Smooth muscle cell (in vitro differentiated cells): ENCODE measurements at regions not wholly inside any gene's neighbourhood (a gene's known extent, or its start where the extent isn't known, plus 50 kb on each side); places are given as distances from the start of the nearest gene placed in this dataset.

Experiments used
- DNase-seq: peaks from one replicate; lab custom pipeline; 2025; ENCODE audit not compliant: unreplicated experiment; lab: John Stamatoyannopoulos, UW
- H2AFZ ChIP-seq: fragments of 200-600 bp; sonication (generic); 2 replicates; pipeline ENCODE4 v1.6.0; 2016; ENCODE audit warnings: antibody characterized with exemption, low read depth, mild to moderate bottlenecking
- H3F3A ChIP-seq: fragments of 200-600 bp; sonication (generic); 2 replicates; pipeline ENCODE4 v1.6.0; 2017; ENCODE audit warnings: antibody characterized with exemption, low read depth
- H3K27ac ChIP-seq: fragments of 200-600 bp; sonication (generic); 2 replicates; pipeline ENCODE4 v1.5.1; 2016; ENCODE audit warnings: low read depth, mild to moderate bottlenecking
- H3K27me3 ChIP-seq: fragments of 200-600 bp; sonication (generic); 2 replicates; pipeline ENCODE4 v1.6.1; 2016; ENCODE audit warnings: low read depth, mild to moderate bottlenecking
- H3K36me3 ChIP-seq: fragments of 200-600 bp; sonication (generic); 2 replicates; pipeline ENCODE4 v1.5.1; 2016; ENCODE audit warnings: low read depth
- H3K4me1 ChIP-seq: fragments of 200-600 bp; sonication (generic); 2 replicates; pipeline ENCODE4 v1.5.1; 2016; ENCODE audit warnings: low read depth
- H3K4me2 ChIP-seq: fragments of 200-600 bp; sonication (generic); 2 replicates; pipeline ENCODE4 v1.6.0; 2016; ENCODE audit warnings: mild to moderate bottlenecking
- H3K4me3 ChIP-seq: fragments of 200-600 bp; sonication (generic); 2 replicates; pipeline ENCODE4 v1.5.1; 2016; ENCODE audit warnings: mild to moderate bottlenecking
- H3K79me2 ChIP-seq: fragments of 200-600 bp; sonication (generic); 2 replicates; pipeline ENCODE4 v1.6.0; 2016; ENCODE audit warnings: low read depth, mild to moderate bottlenecking
- H3K9ac ChIP-seq: fragments of 200-600 bp; sonication (generic); 2 replicates; pipeline ENCODE4 v1.6.0; 2016; ENCODE audit warnings: low read depth
- H3K9me3 ChIP-seq: fragments of 200-600 bp; sonication (generic); replicated peaks from 2 replicates; pipeline ENCODE4 v1.5.1; 2016; ENCODE audit warnings: low read depth
- H4K20me1 ChIP-seq: fragments of 200-600 bp; sonication (generic); 2 replicates; pipeline ENCODE4 v1.6.0; 2016; ENCODE audit warnings: low read depth
- CTCF ChIP-seq: fragments of 200-600 bp; sonication (generic); IDR thresholded peaks from 2 replicates; pipeline ENCODE4 v1.5.1; 2017; ENCODE audit warnings: borderline replicate concordance, mild to moderate bottlenecking, antibody characterized with exemption; ENCODE audit not compliant: insufficient read depth, poor library complexity, severe bottlenecking
- WGBS: methylation state at CpG from one replicate; pipeline ENCODE4 v1.1.7; 2016; ENCODE audit warnings: low lambda C conversion rate; 5-methylcytosine and 5-hydroxymethylcytosine counted together

GRCh38 chr14:34055157-34055950 is 104.5 kb upstream of the EGLN3 start:
- TF ChIP-seq CTCF: no peak

GRCh38 chr14:34053666-34054065 is 102.8 kb upstream of the EGLN3 start:
- H3K9ac ChIP-seq: no peak overlapping the region
- 75% methylated on average over 3 of the region's 3 CpGs for WGBS
- DNase-seq: no peak
- no peaks in the 10 kb centered on the region for H3K9me3 ChIP-seq
- no peaks in the 10 kb centered on the region for H3K27me3 ChIP-seq
- no peak overlapping the region for H3K4me2 ChIP-seq
- H3K27ac ChIP-seq: peak overlapping the region; percentile 80
- no peaks in the 10 kb centered on the region for H4K20me1 ChIP-seq
- H2AFZ ChIP-seq: no peak overlapping the region
- no peak for TF ChIP-seq CTCF
- H3F3A ChIP-seq: peaks cover 9% of the 10 kb centered on the region
- H3K36me3 ChIP-seq: no peaks in the 10 kb centered on the region
- H3K79me2 ChIP-seq: no peaks in the 10 kb centered on the region
- no peaks in the 10 kb centered on the region for H3K4me1 ChIP-seq
- no peak overlapping the region for H3K4me3 ChIP-seq

More at GRCh38 chr14:34055157-34055950, 104.5 kb upstream of the EGLN3 start:
- WGBS: 83% methylated on average over 2 of the region's 2 CpGs
- H2AFZ ChIP-seq: no peak overlapping the region
- H3K36me3 ChIP-seq: no peaks in the 10 kb centered on the region
- peaks cover 13% of the 10 kb centered on the region for H3K4me1 ChIP-seq
- H3K27me3 ChIP-seq: no peaks in the 10 kb centered on the region
- H3F3A ChIP-seq: peaks cover 9% of the 10 kb centered on the region
- DNase-seq: no peak
- no peak overlapping the region for H3K27ac ChIP-seq
- H4K20me1 ChIP-seq: no peaks in the 10 kb centered on the region
- no peak overlapping the region for H3K4me2 ChIP-seq
- no peak overlapping the region for H3K9ac ChIP-seq
- no peaks in the 10 kb centered on the region for H3K79me2 ChIP-seq
- no peak overlapping the region for H3K4me3 ChIP-seq
- H3K9me3 ChIP-seq: no peaks in the 10 kb centered on the region

GRCh38 chr14:34052658-34053014 is 101.8 kb upstream of the EGLN3 start:
- no peaks in the 10 kb centered on the region for H3K36me3 ChIP-seq
- H3K4me3 ChIP-seq: no peak overlapping the region
- no peak overlapping the region for H2AFZ ChIP-seq
- H4K20me1 ChIP-seq: no peaks in the 10 kb centered on the region
- 28% methylated on average over 5 of the region's 5 CpGs for WGBS
- H3K4me2 ChIP-seq: no peak overlapping the region
- peaks cover 9% of the 10 kb centered on the region for H3F3A ChIP-seq
- H3K27me3 ChIP-seq: no peaks in the 10 kb centered on the region
- DNase-seq: no peak
- H3K4me1 ChIP-seq: no peaks in the 10 kb centered on the region
- no peak for TF ChIP-seq CTCF
- H3K27ac ChIP-seq: peak overlapping the region; percentile 80
- no peaks in the 10 kb centered on the region for H3K9me3 ChIP-seq
- no peaks in the 10 kb centered on the region for H3K79me2 ChIP-seq
- no peak overlapping the region for H3K9ac ChIP-seq
